NCI-H128 (cell line): ENCODE measurements at regions not wholly inside any gene's neighbourhood (a gene's known extent, or its start where the extent isn't known, plus 50 kb on each side); places are given as distances from the start of the nearest gene placed in this dataset.
A peak's percentile ranks its signal among the peaks of the same experiment; 100 is the strongest.
"Not testable (repeated sequence)": the region's sequence is repeated elsewhere in the genome, so short reads cannot be mapped to it uniquely, and the experiment has no call there.

ENCODE experiments used
- DNase-seq: peaks from one replicate; lab custom pipeline; 2025; ENCODE audit not compliant: unreplicated experiment; lab: John Stamatoyannopoulos, UW

DNA sequence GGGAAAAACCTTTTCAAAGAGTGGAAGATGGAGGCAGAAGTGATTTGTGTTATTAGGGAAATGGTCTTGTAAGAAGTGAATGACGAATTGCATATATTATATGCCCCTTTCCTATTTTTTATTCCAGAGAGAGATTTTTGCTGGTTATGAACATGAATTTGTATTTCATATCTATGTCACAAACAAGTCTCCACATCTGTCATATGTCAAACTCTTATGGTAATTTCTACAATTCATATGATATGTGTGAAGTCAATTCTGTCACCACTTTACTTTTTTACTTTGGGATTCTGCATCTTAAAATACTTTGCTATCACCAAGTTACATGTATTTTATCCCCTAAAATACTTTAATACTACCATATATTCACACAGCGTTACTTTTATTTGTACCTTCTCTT lies 594.2 kb upstream of the ARPP21 start:
- no peak for DNase-seq

DNA sequence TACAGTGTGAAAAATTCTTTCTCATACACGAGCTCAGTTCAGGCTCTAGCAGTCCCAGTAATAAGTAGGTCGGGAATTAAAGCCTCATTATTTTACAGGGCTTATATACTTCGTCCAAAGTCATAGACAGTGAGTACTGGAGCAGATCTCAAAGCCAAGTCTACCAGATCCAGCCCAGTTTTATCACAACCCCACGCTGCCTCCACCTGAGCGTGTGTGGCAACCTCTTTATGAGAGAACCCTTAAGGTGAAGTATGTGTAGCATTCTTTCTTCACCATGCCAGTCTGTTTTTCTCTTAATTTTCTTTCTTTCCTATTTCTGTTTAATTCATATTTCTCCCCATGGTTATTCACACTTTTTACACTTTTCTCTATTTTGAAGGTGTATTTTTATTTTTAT lies 574.6 kb upstream of the ARPP21 start:
- DNase-seq: no peak

DNA sequence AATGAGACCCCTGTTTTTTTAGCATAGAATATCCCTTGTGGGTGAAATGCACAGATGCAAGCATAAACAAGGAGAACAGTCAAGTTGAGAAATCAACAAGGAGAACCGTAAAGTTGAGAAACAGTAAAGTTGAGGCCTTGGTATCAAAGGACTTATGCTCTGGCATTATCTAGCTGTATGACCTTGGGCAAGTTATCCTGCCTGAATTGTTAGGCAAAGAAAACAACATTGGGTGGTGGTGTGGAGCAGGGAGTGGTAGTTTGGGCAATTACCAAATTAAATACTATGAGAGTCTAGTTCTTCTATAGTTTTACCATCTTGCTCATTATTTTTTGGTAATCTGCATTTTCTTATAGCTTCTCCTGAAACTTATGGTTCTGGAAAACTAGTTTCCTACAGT lies 573.4 kb upstream of the ARPP21 start:
- DNase-seq: no peak

DNA sequence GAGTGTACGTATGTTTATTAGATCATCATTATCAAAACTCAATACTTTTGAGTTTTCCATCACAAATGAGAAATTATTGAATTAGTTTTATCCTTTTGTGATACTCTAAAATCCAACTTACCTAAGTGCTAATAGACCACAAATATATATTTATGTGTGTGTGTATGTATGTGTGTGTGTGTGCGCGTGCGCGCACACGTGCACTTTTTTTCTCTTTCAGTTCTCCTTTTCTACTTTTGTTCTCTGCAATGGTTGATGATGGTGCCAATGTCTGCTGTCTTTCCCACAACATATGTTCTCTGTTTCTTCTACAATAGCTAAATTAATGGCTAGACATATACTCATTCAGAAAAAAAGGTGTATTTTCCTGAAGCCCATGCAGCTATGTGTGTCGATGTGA lies 571.6 kb upstream of the ARPP21 start:
- no peak for DNase-seq

DNA sequence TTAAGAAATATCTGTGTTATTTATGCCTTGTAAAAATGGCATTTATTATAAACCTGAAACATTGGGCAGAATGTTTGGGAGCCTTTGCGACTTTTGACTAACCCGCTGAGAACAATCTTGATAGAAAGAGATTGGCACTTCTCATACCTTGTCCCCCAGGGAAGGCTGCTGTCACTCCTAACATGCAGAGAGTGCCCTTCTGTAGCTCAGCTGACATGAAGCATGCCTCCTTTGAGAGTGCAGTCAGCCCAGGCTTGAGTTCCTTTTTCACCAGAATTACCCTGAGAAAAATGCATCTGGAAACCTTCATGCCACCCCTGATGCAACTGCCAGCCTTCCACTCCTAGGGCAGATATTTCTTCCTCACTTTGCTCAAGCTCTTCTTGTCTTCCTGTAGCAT lies 569.2 kb upstream of the ARPP21 start:
- no peak for DNase-seq

DNA sequence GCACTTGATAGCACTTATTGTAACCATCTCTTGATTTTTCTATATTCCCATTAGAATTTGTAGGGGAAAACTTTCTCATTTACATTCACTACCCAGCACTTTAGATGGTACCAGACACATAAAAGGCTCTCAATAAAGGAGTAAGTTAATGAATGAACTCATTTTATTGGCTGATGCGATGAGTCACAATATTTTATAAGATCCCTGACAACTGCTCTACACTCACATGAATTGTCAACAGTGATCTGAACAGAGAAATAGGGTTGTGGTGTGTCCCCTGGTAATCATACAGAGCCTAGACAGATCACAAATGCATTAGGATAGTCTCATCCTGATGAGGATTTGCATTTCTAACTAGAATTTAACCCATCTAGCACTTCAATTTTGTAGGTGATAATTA lies 567.6 kb upstream of the ARPP21 start:
- DNase-seq: no peak

DNA sequence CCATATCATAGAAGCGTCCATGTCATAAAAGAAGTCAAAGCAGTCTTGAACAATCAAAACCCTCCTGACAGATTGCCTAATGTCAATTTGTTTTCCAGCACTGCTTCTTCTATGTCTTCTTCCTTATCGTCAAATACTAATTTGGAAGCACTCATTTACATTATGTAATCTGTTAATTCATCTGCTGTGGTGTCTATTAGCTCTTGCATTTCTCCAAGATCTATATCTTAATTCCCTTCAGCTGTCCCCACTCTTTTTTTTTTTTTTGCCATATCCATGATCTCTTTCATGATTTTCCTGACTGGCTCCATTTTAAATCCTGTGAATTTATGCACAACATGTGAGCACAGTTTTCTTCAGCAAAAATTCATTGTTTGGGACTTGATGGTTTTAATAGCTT lies 560.5 kb upstream of the ARPP21 start:
- DNase-seq: no peak

DNA sequence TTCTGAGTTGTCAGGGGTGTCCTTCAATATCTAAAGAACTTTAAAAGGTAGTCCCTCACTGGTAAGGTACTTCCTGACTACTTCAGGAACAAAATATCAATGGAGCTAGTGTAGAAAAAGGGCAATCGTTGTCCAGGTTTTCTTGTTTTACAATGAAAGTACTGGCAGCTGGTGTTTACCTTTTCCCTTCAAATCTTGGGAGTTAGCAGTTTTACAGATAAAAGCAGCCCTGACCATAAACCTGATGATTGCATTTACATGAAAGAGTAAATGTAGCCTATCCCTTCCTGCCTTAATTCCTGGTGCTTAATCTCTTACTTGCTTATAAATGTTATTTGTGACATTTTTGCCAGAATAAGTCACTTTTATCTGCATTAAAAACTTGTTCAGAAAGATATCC lies 559.9 kb upstream of the ARPP21 start:
- DNase-seq: no peak

DNA sequence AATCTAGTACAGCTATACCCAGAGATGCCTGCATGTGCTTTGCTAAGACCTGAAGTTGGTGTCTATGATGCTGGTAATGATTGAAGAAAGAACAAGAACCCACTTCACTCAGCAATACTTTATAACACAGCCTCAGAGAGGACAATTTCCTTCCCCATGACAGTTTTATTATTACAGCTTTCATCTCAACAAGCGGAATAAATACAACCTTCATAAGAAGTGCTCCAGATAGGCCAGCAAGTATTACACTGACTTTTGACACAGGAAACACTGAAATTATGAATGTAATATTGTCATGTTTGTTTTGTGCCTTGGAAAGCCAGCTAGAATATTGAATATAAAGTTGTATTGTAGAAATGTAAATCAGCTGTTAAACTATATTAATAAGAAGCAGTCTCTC lies 557.4 kb upstream of the ARPP21 start:
- DNase-seq: no peak

DNA sequence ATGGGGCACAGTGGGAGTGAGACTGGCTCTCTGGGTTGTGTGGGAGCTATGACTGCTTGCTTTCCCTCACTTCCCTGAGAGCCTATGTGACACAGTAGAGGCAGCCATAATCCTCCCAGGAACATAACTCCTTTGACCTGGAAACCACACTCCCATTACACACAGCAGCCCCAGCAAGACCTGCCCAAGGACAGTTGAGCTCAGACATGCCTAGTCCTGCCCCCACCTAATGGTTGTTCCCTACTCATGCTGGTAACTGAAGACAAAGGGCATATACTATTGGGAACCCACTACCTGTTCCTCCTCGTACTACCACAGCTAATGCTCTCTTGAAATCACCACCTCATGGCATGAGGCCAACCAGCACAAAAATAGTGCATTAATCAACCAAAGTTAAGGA lies 550.4 kb upstream of the ARPP21 start:
- peak; percentile 10 for DNase-seq

DNA sequence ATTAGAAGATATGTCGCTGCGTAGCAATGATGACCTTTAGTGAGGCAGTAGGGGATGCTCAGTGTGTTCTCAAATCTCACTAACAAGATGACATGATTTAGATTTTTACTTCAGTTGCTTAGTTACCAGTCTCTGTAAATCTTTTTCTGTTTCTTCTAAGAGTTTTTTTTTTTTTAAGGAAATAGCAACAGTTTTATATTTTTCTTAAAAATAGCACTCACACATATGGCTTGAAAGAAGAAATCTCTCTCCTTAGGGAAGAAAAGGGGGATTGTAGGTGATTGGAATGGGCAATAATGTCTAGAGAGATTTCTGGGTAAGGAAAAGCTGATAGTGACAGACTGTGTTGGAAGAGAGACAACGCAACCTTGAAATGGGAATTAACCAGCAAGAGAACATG lies 524.6 kb upstream of the ARPP21 start:
- DNase-seq: no peak

DNA sequence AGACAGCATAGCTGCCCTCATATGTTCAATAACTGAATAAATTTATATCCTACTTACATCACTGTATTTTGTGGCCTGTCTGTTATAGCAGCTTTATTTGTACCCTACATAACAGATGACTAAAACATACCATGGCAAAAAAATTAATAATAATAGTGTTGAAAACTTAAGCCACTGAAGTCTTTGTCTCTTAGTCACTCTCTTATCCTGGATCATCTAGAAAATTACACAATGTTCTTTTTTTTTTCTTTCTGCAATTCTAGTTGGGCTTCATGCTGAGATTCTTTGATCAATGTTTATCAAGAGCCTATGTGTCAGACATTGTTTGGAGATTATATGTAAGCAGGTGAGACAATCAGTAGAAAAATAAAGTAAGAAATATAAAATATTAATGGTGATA lies 519.3 kb upstream of the ARPP21 start:
- DNase-seq: no peak

DNA sequence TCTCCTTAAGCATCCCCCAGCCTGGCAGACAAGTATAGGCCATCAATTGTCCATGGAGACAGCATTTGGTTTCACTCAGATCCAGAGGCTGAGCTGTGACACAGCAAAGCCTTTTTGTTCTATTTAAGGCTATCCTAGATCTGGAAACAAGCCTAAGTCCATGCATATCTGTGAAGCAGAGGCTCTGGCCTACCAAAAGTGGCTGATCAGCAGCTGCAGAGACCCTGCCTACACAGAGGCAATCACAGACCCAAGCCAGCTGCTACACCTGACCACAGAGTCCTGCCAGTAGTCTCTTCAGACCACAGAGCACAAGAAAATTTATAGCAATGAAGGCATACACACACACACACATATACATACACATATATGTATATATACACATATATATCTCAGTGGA lies 501.7 kb upstream of the ARPP21 start:
- no peak for DNase-seq

DNA sequence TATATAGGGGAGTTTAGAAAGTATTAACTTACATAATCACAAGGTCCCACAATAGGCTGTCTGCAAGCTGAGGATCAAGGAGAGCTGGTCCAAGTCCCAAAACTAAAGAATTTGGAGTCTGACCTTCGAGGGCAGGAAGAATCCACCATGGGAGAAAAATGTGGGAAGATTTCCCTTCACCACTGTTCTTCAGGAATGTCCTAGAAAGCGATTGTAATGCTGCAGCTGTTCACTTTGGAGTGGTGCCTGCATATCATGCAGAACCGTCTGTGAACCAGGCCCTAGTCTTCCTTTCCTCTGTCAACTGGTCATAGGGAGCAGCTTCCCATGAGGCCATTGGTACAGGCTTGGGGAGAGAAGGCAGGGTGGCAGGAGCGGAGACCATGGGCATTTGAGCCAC lies 497.9 kb upstream of the ARPP21 start:
- no peak for DNase-seq

DNA sequence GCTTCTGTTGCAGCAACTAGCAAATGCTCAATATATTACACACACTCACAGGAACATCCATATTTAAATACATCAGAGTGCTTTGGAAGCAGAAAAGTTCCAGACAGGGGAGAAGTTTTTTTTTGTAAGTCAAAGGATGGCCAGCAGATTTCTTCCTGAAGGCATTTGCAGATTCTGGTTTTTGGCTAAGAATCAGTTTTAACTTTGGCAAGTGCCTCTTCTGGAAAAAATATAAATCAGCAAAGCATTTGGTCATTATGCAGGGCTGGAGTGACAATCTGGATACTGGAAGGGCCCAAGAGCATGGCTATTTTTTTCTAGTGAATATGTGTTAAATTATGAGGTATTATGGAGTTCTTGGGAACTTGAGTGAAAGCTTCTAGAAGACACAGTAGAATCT lies 495.3 kb upstream of the ARPP21 start:
- DNase-seq: no peak

DNA sequence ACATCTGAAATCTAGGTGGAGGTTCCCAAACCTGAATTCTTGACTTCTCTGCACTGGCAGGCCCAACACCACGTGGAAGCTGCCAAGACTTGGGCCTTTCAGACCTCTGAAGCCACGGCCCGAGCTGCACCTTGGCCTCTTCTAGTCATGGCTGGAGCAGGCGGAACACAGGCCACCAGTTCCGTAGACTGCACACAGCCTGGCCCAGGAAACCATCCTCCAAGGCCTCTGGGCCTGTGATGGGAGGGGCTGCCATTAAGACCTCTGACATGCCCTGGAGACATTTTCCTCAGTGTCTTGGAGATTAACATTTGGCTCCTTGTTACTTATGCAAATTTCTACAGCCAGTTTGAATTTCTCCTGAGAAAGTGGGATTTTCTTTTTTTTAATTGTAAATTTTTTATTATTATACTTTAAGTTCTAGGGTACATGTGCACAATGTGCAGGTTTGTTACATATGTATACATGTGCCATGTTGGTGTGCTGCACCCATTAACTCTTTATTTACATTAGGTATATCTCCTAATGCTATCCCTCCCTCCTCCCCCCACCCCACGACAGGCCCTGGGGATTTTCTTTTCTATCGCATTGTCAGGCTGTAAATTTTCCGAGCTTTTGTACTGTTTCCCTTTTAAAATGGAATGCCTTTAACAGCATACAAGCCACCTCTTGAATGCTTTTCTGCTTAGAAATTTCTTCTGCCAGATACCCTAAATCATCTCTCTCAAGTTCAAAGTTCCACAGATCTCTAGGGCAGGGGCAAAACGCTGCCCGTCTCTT lies 492.9 kb upstream of the ARPP21 start:
- not testable (repeated sequence) for DNase-seq

DNA sequence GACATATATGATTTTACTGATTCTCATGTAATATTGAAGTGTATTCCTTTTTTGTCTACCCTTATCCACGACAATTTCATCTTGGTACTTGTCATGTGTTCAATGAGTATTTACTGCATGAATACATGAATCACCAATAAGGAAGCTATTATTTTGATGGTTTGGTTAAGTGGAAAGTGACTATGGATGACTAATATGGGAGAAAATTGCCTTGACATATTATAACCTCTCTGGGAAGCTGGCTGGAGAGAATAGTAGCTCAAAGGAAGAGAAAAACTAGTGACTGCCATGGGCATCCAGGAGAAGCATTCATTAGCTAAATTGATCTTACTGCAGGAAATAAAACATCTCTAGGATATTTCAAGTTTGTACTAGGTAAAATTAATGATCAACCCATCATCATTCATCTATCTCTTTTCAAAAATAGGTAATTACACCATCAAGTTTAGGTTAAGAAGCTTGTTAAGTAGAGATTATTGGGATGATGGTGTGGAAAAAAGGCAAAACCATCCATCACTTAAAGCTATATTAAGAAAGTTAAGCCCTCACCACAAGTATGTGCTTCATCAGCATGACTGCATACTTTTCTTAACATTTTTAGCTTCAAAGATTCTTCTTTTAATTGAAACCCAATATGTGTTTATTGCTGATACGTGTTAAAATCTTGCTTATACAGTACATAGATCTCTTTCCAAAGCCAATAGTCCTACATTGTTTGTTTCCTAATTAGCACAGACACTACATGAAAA lies 455.2 kb upstream of the ARPP21 start:
- no peak for DNase-seq

DNA sequence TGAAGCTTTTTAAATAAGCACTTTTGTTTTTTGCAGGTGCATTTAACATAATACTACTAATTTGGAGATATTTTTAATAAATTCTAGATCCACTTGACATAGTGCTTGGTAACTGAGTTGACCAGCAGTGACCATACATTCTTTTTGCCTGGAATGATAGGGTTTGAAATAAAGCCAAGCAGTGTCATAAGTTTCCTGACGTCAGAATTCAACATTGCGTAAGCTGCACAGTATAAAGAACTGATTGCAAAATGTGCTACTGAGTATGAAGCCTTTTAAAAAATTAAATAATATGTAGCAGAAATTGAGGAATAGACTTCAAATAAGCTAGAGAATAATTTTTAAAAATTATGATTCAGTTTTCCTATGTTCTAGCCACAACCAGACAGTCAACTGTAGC lies 454.6 kb upstream of the ARPP21 start:
- no peak for DNase-seq

DNA sequence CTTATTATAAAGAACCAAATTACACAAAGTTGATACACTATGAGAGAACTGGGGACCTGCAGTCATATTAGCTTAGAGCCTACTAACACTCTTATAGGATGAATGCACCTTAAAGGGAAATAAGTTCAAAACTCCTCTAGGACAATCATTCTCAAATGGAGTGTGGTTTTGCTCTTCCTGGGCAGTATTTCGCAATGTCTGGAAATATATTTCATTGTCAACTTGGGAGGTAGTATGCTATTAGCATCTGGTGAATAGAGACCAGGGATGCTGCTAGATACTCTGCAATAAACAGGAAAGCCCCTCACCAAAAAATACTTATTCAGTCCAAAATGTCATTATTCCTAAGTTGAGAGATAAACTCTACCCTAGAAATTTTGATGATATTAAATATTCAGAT lies 451.4 kb upstream of the ARPP21 start:
- no peak for DNase-seq

DNA sequence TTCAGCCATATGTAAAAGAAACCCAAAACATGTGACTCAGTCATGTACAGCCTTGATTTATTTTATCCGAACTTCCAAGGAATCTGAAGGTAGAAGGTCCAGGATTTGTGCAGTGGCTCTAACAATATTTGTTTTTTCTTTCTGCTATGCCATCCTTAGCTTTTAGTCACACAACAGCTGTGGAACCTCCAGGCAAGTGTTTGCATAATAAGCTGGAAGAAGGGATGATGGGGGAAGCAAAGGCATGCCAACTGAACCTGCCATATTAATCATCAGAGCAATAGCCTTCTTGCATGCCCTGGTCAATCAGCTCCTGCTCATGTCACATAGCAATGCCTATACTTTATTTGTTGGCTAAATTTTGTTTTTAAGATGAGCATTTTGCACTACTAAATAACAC lies 444.7 kb upstream of the ARPP21 start:
- DNase-seq: no peak

DNA sequence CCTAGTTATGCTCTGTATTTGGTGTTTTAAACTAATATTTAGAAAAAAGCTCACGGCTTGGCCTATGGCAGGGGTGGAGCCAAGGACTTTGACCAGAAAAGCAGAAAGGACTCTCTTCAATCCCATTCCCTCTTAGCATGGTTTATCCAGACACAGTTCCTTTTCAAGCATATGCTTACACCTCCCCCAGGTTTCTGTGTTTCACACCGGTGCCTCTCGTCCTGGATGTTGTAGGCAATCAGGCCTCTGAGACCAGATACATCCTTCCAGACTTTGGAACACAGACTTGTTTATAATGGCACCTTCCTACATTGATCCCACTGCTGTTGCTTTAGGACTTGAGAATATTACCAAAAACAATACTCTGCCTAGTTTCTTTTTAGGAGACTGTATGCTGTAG lies 440.5 kb upstream of the ARPP21 start:
- DNase-seq: no peak

DNA sequence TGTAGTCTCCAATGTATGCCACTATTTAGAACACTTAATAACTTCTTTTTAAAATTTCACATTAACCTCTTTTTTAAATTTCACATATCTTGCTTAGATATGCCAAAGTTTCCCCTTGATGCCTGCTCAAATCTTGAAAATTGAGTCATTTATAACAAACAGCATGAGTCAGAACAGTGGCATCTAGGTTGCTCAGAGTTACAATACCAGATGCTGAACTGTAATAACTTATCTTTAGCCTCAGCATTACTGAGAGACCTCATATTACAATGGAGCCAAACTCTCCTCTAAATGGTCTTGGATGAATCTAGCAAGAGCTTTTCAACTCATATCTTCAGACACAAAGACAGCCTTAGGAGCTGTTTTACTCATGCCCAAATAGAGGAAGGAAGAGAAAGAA lies 439.3 kb upstream of the ARPP21 start:
- no peak for DNase-seq

DNA sequence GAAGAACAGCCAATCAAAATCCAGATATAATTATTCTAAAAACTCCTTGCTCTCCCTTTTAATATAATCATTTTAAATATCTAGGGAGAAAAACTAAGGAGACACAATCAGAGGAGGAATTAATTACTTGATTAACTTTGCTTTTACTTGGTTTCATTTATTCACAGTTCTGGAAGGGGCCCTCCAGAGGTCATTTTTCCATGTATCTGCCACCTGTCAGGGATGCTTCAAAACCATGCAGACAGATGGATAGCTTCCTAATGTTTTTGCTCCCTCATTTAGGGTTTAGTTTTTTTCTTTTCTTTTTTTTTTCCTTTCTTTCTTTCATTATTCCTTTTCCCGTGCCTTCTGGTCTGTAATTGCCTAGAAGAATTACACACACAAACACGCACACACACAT lies 438.1 kb upstream of the ARPP21 start:
- no peak for DNase-seq
